ENCODE measurements at regions not wholly inside any gene's neighbourhood (a gene's known extent, or its start where the extent isn't known, plus 50 kb on each side); places are given as distances from the start of the nearest gene placed in this dataset.

DNA sequence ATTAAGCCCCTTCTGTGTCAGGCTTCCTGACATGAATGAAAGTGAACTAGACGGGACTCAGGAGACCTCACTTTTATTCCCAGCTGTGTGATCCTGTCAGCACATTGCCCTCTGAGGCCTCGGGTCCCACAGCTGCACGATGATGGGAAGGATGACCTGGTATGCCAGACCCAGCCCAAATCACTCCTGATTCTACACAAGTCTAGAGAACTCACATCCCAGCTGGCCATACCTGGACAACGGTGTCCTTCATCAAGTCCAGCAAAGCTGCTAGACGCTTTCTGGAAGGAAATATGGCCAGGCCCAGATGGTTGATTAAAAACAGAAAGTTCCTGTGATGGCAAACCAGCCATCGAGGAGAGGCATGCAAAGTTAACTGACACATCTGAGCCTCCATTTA is 118.0 kb upstream of the FSTL4 start:
- H3K36me3 ChIP-seq (replicated peaks; ENCODE audit: low read depth, low read length), result no peaks in the 10 kb centered on the region
- H3K9me3 ChIP-seq (ENCODE audit: insufficient read depth, low read length), result no peaks in the 10 kb centered on the region
- no peak overlapping the region for H3K27ac ChIP-seq (ENCODE audit: low read length)
- TF ChIP-seq EZH2phosphoT487 (IDR thresholded peaks at IDR 0.05; ENCODE audit: low read depth), result no peak
- TF ChIP-seq, protein P1, sequence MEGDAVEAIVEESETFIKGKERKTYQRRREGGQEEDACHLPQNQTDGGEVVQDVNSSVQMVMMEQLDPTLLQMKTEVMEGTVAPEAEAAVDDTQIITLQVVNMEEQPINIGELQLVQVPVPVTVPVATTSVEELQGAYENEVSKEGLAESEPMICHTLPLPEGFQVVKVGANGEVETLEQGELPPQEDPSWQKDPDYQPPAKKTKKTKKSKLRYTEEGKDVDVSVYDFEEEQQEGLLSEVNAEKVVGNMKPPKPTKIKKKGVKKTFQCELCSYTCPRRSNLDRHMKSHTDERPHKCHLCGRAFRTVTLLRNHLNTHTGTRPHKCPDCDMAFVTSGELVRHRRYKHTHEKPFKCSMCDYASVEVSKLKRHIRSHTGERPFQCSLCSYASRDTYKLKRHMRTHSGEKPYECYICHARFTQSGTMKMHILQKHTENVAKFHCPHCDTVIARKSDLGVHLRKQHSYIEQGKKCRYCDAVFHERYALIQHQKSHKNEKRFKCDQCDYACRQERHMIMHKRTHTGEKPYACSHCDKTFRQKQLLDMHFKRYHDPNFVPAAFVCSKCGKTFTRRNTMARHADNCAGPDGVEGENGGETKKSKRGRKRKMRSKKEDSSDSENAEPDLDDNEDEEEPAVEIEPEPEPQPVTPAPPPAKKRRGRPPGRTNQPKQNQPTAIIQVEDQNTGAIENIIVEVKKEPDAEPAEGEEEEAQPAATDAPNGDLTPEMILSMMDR (IDR thresholded peaks at IDR 0.05; ENCODE audit: low read depth, low read length), result no peak
- no peaks in the 10 kb centered on the region for H3K79me2 ChIP-seq (ENCODE audit: low read length)
- H3K4me1 ChIP-seq (ENCODE audit: low read length), result peaks cover 4% of the 10 kb centered on the region; the same call in 1 of the 2 replicates
- H4K20me1 ChIP-seq (ENCODE audit: insufficient read depth, low read length), result no peaks in the 10 kb centered on the region
- no peak overlapping the region for H3K4me2 ChIP-seq (ENCODE audit: low read length)
- no peaks in the 10 kb centered on the region; the same call in 1 of the 2 replicates for H3K27me3 ChIP-seq (ENCODE audit: low read depth, low read length)
- H3K9ac ChIP-seq (ENCODE audit: low read length), result no peak overlapping the region
- no peak overlapping the region for H2AFZ ChIP-seq (ENCODE audit: low read depth, low read length)
- H3K4me3 ChIP-seq (ENCODE audit: low read length), result no peak overlapping the region

DNA sequence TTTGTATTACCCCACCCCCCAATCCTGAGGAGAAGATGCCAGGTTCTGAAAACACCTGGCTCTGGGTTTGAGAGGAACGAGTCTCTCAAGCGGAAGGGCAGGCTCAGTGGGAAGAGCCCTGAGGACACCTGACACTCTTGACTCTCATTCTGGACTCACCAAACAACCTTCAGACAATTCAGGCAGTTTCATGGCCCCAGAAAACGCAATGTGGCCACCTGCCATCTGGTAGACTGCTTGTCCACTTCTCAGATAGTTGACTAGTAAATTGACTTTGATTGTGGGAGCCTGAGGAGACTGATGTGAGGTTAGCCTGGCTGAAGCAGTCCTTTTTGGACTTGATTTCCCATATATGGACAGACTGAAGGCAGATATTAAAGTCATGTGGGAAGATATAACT is 117.5 kb upstream of the FSTL4 start:
- no peaks in the 10 kb centered on the region for H4K20me1 ChIP-seq (ENCODE audit: insufficient read depth, low read length)
- H3K4me1 ChIP-seq (ENCODE audit: low read length), result peaks cover 4% of the 10 kb centered on the region; the same call in 1 of the 2 replicates
- no peak overlapping the region for H3K9ac ChIP-seq (ENCODE audit: low read length)
- TF ChIP-seq, protein P1 (IDR thresholded peaks at IDR 0.05; ENCODE audit: low read depth, low read length), result no peak
- TF ChIP-seq EZH2phosphoT487 (IDR thresholded peaks at IDR 0.05; ENCODE audit: low read depth), result no peak
- no peaks in the 10 kb centered on the region for H3K9me3 ChIP-seq (ENCODE audit: insufficient read depth, low read length)
- H3K27me3 ChIP-seq (ENCODE audit: low read depth, low read length), result no peaks in the 10 kb centered on the region; the same call in 1 of the 2 replicates
- H3K27ac ChIP-seq (ENCODE audit: low read length), result no peak overlapping the region
- H2AFZ ChIP-seq (ENCODE audit: low read depth, low read length), result no peak overlapping the region
- no peak overlapping the region for H3K4me3 ChIP-seq (ENCODE audit: low read length)
- H3K36me3 ChIP-seq (replicated peaks; ENCODE audit: low read depth, low read length), result no peaks in the 10 kb centered on the region
- H3K4me2 ChIP-seq (ENCODE audit: low read length), result no peak overlapping the region
- H3K79me2 ChIP-seq (ENCODE audit: low read length), result no peaks in the 10 kb centered on the region

DNA sequence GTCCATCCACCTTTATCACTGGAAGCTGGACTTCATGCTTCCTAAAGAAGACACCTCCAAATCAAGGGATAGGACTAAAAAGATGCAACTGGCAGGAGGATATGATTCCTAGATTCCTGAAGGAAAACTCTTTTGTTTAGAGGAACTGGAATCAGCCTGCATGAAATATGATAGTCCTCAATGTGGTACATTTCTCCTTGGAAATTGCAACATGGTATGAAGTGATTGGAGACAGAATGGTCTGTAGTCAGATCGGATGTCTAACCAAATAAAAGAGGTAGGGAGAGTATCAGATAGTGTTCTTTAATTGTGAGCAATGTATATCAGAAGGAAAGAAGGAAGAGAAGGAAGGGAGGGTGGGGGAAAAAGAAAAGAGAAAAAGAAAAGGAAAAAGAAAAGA is 116.1 kb upstream of the FSTL4 start:
- Histone ChIP-seq H3K4me3 (ENCODE audit: low read length) (no peak overlapping the region), H3K36me3 (replicated peaks; ENCODE audit: low read depth, low read length) (no peaks in the 10 kb centered on the region), H3K27me3 (ENCODE audit: low read depth, low read length) (no peaks in the 10 kb centered on the region; the same call in 1 of the 2 replicates), H3K9me3 (ENCODE audit: insufficient read depth, low read length) (no peaks in the 10 kb centered on the region), H3K4me1 (ENCODE audit: low read length) (peaks cover 4% of the 10 kb centered on the region; the same call in 1 of the 2 replicates), H2AFZ (ENCODE audit: low read depth, low read length) (no peak overlapping the region), H3K79me2 (ENCODE audit: low read length) (no peaks in the 10 kb centered on the region), H3K9ac (ENCODE audit: low read length) (no peak overlapping the region), H3K27ac (ENCODE audit: low read length) (no peak overlapping the region), H4K20me1 (ENCODE audit: insufficient read depth, low read length) (no peaks in the 10 kb centered on the region), H3K4me2 (ENCODE audit: low read length) (no peak overlapping the region)
- no peak for TF ChIP-seq EZH2phosphoT487 (IDR thresholded peaks at IDR 0.05; ENCODE audit: low read depth)
- TF ChIP-seq, protein P1 (IDR thresholded peaks at IDR 0.05; ENCODE audit: low read depth, low read length), result no peak

DNA sequence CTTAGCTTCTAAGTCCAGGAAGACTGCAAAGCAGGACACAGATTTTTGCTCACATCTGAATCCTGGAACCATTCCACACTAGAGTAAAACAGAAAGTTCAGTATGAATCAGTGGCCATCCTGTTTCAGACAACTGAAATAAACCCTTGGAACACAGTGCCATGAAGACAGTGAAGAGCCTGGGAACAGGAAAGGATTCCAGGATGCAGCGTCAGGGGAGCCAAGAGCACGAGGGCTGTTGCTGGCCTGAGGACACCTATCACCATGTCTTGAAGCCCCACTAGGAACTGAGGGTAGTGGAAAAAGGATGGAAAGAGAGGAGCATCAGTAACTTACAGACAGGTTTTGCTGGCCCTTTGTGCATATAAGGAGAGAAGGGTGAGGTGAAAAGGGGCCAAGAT is 115.3 kb upstream of the FSTL4 start:
- TF ChIP-seq, protein P1 (IDR thresholded peaks at IDR 0.05; ENCODE audit: low read depth, low read length), result no peak
- TF ChIP-seq EZH2phosphoT487 (IDR thresholded peaks at IDR 0.05; ENCODE audit: low read depth), result no peak
- no peaks in the 10 kb centered on the region for H3K9me3 ChIP-seq (ENCODE audit: insufficient read depth, low read length)

More for the DNA sequence above, 115.3 kb upstream of the FSTL4 start:
- Histone ChIP-seq H4K20me1 (ENCODE audit: insufficient read depth, low read length) (no peaks in the 10 kb centered on the region), H3K79me2 (ENCODE audit: low read length) (no peaks in the 10 kb centered on the region), H3K4me3 (ENCODE audit: low read length) (no peak overlapping the region), H3K36me3 (replicated peaks; ENCODE audit: low read depth, low read length) (no peaks in the 10 kb centered on the region), H3K9ac (ENCODE audit: low read length) (no peak overlapping the region), H3K4me1 (ENCODE audit: low read length) (peaks cover 4% of the 10 kb centered on the region; the same call in 1 of the 2 replicates), H3K27ac (ENCODE audit: low read length) (no peak overlapping the region), H2AFZ (ENCODE audit: low read depth, low read length) (no peak overlapping the region), H3K27me3 (ENCODE audit: low read depth, low read length) (no peaks in the 10 kb centered on the region; the same call in 1 of the 2 replicates), H3K4me2 (ENCODE audit: low read length) (no peak overlapping the region)

Data from OCI-LY3 (cell line).